Fibroblast of the aortic adventitia (primary cell): ENCODE measurements at regions not wholly inside any gene's neighbourhood (a gene's known extent, or its start where the extent isn't known, plus 50 kb on each side); places are given as distances from the start of the nearest gene placed in this dataset.

Source experiments
- DNase-seq: peaks from one replicate; pipeline ENCODE4 v3.0.0-alpha.2; 2010; ENCODE audit warnings: low read depth
- H3K4me3 ChIP-seq: 2 replicates; pipeline ENCODE4 v1.5.1; 2011; ENCODE audit warnings: low read depth, mild to moderate bottlenecking, control low read depth, low read length, moderate library complexity
- CTCF ChIP-seq: IDR thresholded peaks from 2 replicates; pipeline ENCODE4 v1.5.1; 2011; ENCODE audit warnings: mild to moderate bottlenecking, low read length, control low read depth, inconsistent platforms; ENCODE audit not compliant: insufficient read depth

DNA sequence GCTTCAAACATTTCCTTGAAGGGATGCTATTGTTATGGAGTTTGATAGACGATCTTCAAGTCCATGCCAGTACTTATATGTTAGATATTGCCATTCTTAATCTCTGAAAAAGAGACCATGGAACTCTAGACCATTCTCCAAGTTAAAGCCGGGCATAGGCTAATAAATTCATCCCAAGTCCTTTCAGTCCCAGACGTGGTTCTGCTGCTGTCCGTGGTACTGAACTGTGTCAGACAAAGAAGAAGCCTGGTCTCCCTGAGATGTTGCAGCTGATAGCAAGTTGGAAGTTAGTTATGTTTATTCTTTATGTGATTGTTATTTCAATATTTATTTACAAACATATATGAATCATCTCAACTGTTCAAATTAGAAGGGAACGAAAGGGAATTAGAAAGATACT lies 158.7 kb downstream of the NMUR2 start:
- no peak for TF ChIP-seq CTCF
- H3K4me3 ChIP-seq, result no peak overlapping the region
- DNase-seq, result no peak

DNA sequence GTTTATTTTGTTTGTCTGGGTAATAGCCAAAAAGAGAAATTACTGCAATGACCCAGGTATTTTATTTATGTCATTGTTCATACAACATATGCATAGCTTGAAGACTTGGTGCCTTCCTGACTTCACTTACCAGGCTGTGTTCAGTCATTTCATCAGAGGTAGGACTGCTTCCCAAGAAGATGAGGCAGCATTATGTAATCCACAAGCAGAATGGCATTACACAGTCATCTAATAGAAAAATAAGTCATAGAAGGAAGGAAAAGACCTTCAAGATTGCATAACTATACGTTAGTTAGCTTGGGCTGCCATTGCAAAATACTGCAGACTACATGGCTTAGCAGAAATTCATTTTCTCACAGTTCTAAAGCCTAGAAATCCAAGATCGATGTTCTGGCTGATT lies 167.5 kb downstream of the NMUR2 start:
- DNase-seq, result no peak
- no peak for TF ChIP-seq CTCF
- no peak overlapping the region for H3K4me3 ChIP-seq

- no peak for TF ChIP-seq CTCF
- DNase-seq, result no peak
- no peak overlapping the region for H3K4me3 ChIP-seq
Measured at GRCh38 chr5:152226191-152226590, 178.9 kb downstream of the NMUR2 start.

- TF ChIP-seq CTCF, result no peak
- no peak for DNase-seq
- H3K4me3 ChIP-seq, result no peak overlapping the region
Measured at GRCh38 chr5:152221721-152222629, 183.1 kb downstream of the NMUR2 start.

DNA sequence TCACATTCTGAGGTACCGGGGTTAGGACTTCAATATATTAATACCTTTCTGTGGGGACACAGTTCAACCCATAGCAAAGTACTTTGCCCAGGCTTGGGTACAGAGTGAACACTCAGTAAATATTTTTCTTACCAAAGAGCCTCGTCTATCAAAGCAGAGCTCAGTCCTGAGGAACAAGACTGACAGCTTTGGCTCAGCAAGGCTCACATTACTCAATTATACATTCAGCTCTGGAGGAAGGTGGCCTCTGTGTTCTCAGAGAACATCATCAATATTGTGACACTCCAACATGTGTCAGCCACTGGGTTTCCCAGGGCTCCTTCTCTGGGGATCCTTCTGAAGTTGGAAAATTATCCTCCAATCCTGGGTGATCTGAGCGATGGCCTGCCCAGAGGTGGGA lies 186.4 kb downstream of the NMUR2 start:
- no peak for TF ChIP-seq CTCF
- no peak overlapping the region for H3K4me3 ChIP-seq
- no peak for DNase-seq

DNA sequence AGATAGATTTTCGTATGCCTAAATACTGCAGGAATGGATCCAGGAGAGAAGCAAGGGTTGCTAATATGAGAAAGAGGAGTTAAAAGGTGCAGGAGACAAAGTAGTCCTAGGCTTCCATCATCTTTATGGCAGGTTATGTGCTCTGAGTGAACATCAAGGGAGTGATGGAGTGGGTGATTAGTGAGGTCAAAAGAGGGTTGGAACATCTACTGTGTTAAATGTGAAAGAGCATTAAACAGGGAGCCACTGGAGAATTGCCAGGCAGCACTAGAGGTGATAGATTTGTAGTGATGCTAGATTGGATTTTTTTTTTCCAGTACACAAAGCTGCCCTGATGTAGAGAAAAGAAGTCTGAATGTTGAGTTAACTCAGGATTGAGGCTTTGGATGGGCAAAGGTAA lies 199.3 kb downstream of the NMUR2 start:
- no peak for TF ChIP-seq CTCF
- DNase-seq, result no peak
- no peak overlapping the region for H3K4me3 ChIP-seq
